WTC11 (cell line): ENCODE measurements at regions not wholly inside any gene's neighbourhood (a gene's known extent, or its start where the extent isn't known, plus 50 kb on each side); places are given as distances from the start of the nearest gene placed in this dataset.

Experiments
- CREM ChIP-seq: sonication (generic); formaldehyde crosslinking; IDR thresholded peaks from 2 replicates; pipeline ENCODE4 v1.8.1; 2022; ENCODE audit warnings: mild to moderate bottlenecking, missing genetic modification reagents, moderate library complexity
- NFE2L1 ChIP-seq: sonication (generic); formaldehyde crosslinking; IDR thresholded peaks from 2 replicates; pipeline ENCODE4 v1.8.1; 2023; ENCODE audit warnings: missing genetic modification reagents
- ZBTB21 ChIP-seq: sonication (generic); formaldehyde crosslinking; IDR thresholded peaks from 2 replicates; pipeline ENCODE4 v1.8.1; 2023; ENCODE audit warnings: mild to moderate bottlenecking, missing genetic modification reagents, borderline replicate concordance
- TF ChIP-seq, protein P1 (sequence below): fragments of 200-600 bp; IDR thresholded peaks from 2 replicates; pipeline ENCODE4 v1.8.0; 2022; ENCODE audit warnings: antibody characterized with exemption
- TF ChIP-seq, protein P2 (sequence below): fragments of 250-450 bp; sonication (Bioruptor Pico); conservative IDR thresholded peaks from 2 replicates; pipeline ENCODE4 v1.9.0; 2021; ENCODE audit warnings: mild to moderate bottlenecking

DNA sequence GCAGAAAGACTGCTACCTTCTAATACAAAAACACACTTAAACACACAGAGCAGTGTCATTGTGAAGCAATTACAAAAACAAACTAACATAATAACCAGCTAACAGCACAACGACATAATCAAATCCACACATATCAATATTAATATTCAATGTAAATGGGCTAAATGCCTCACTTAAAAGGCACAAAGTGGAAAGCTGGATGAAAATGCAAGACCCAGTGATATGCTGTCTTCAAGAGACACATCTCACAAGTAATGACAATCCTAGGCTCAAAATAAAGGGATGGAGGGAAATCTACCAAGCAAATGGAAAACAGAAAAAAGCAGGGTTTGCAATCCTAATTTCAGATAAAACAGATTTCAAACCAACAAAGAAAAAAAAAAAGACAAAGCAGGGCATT lies 67.8 kb upstream of the HTR1E start:
- no peak for TF ChIP-seq NFE2L1 (CRISPR knock-in tag)
- no peak for TF ChIP-seq ZBTB21 (CRISPR knock-in tag)
- TF ChIP-seq CREM (CRISPR knock-in tag) = no peak
- TF ChIP-seq, protein P1, sequence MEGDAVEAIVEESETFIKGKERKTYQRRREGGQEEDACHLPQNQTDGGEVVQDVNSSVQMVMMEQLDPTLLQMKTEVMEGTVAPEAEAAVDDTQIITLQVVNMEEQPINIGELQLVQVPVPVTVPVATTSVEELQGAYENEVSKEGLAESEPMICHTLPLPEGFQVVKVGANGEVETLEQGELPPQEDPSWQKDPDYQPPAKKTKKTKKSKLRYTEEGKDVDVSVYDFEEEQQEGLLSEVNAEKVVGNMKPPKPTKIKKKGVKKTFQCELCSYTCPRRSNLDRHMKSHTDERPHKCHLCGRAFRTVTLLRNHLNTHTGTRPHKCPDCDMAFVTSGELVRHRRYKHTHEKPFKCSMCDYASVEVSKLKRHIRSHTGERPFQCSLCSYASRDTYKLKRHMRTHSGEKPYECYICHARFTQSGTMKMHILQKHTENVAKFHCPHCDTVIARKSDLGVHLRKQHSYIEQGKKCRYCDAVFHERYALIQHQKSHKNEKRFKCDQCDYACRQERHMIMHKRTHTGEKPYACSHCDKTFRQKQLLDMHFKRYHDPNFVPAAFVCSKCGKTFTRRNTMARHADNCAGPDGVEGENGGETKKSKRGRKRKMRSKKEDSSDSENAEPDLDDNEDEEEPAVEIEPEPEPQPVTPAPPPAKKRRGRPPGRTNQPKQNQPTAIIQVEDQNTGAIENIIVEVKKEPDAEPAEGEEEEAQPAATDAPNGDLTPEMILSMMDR = no peak
- TF ChIP-seq, protein P2, sequence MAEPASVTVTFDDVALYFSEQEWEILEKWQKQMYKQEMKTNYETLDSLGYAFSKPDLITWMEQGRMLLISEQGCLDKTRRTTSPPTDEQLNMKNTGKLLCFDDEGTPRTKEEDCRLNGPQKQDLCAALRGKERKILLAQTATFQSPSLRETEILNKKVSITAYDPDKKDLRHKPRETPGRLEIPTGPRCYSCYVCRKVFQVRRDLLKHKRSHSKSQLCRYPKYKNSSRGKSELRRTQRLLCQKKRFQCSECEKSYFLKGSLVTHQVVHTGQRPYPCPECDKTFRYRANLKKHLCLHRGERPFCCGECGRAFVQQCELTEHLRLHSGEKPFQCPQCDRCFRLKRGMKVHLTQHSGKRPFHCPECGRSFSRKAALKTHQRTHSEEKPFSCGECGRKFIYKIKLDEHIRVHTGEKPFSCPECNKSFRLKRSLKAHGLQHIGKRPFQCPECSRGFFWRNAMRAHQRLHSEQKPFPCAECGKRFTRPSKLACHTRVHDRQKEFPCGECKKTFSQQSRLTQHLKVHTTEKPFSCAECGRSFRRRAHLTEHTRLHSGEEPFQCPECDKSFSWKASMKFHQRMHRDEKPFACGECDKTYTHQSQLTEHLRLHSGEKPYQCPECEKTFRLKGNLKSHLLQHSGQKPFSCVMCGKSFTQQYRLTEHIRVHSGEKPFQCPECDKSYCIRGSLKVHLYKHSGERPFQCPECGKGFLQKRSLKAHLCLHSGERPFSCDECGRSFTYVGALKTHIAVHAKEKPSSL (CRISPR knock-in tag) = no peak
